Adrenal gland (tissue), 9 donors: ENCODE measurements at regions not wholly inside any gene's neighbourhood (a gene's known extent, or its start where the extent isn't known, plus 50 kb on each side); places are given as distances from the start of the nearest gene placed in this dataset.

Experiments
- DNase-seq, 7 donors: peaks; one replicate each; pipeline ENCODE4 v3.0.0-alpha.2; 2019 to 2020
- H3K27ac ChIP-seq, 5 donors: fragments of 200-600 bp; sonication (generic) in 4 of 5; 1 replicate in 3 of 5; 2 replicates in 2 of 5; pipeline versions ENCODE4 v1.5.1 to v1.8.0; 2016 to 2020; ENCODE audit warnings: mild to moderate bottlenecking in 1 of 5
- H3K27me3 ChIP-seq: fragments of 200-600 bp; 2 replicates; pipeline ENCODE4 v1.8.0; 2021
- H3K36me3 ChIP-seq, 2 donors: fragments of 200-600 bp; replicated peaks in 1 of 2; 1 replicate in 1 of 2; 2 replicates in 1 of 2; pipeline versions ENCODE4 v1.5.1 to v1.8.0; 2018 to 2022
- H3K4me1 ChIP-seq, 2 donors: fragments of 200-600 bp; replicated peaks in 1 of 2; 1 replicate in 1 of 2; 2 replicates in 1 of 2; pipeline versions ENCODE4 v1.5.1 to v1.8.0; 2018 to 2021
- H3K4me3 ChIP-seq, 4 donors: fragments of 200-600 bp; sonication (generic) in 3 of 4; one replicate each; pipeline ENCODE4 v1.5.1; 2016 to 2018
- H3K9me3 ChIP-seq, 3 donors: fragments of 200-600 bp; sonication (generic) in 1 of 3; replicated peaks in 1 of 3; 1 replicate in 2 of 3; 2 replicates in 1 of 3; pipeline versions ENCODE4 v1.5.1 to v1.8.0; 2016 to 2021
- POLR2A ChIP-seq, 2 donors: fragments of 450-650 bp; IDR thresholded peaks; one replicate each; pipeline ENCODE4 v1.6.1; 2017; ENCODE audit warnings: antibody characterized with exemption in 2 of 2, mild to moderate bottlenecking in 2 of 2, moderate library complexity in 1 of 2
- WGBS, 4 donors: extraction: QIAGEN DNeasy Blood & Tissue Kit in 2 of 4; methylation state at CpG; one replicate each; pipeline versions ENCODE4 v1.1.5 to v1.1.7; 2013 to 2017; 5-methylcytosine and 5-hydroxymethylcytosine counted together
- intact Hi-C, 2 donors: fragments of 100-400 bp; cut with DNase I; formaldehyde crosslinking; loops; one replicate each; pipeline versions ENCODE4 v1.14.1 to v1.15.0; 2022 to 2023
- TF ChIP-seq, protein P1 (sequence below), 6 experiments: fragments of 450-650 bp in 4 of 6; fragments of 200-600 bp in 2 of 6; sonication (generic) in 1 of 6; IDR thresholded peaks; 1 replicate in 5 of 6; 2 replicates in 1 of 6; pipeline versions ENCODE4 v1.5.1 to v1.8.0; 2016 to 2021; ENCODE audit warnings: antibody characterized with exemption in 6 of 6, mild to moderate bottlenecking in 2 of 6, moderate library complexity in 1 of 6
- donor health status: healthy with polysubstance abuse.
- donor health status: Bipolar disorder and iron deficiency.
- donor health status: DM: yes; HTN: yes; CAD: no.
- donor health status: DM: no; HTN: no; CAD: no.
- donor health status: DM: no; HTN: no; CAD: no.

DNA sequence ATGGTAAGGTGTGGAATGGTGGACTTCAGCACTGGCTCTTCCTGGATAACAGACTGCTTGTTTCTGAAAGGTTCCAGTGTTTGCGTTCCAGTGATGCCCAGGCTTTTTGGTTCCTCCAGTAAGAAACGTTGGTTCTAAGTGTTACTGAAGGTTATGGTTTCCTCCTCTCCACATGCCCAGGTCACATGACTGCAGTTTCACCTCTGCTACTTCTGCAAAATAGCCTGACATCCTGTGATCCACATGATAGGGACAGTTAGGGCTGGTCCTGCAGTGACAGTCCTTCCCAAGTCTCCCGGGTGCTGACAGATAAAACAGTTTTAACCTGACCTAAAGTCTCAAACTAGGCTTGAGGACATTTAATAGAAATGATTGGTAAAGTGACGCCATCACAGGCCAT is 132.2 kb upstream of the CST7 start:
- H3K36me3 ChIP-seq, result no peaks in the 10 kb centered on the region
- H3K9me3 ChIP-seq, result no peaks in the 10 kb centered on the region
- H3K4me3 ChIP-seq, result no peak overlapping the region
- intact Hi-C loops, result no loop called here
- H3K4me1 ChIP-seq, result no peaks in the 10 kb centered on the region
- TF ChIP-seq, protein P1, sequence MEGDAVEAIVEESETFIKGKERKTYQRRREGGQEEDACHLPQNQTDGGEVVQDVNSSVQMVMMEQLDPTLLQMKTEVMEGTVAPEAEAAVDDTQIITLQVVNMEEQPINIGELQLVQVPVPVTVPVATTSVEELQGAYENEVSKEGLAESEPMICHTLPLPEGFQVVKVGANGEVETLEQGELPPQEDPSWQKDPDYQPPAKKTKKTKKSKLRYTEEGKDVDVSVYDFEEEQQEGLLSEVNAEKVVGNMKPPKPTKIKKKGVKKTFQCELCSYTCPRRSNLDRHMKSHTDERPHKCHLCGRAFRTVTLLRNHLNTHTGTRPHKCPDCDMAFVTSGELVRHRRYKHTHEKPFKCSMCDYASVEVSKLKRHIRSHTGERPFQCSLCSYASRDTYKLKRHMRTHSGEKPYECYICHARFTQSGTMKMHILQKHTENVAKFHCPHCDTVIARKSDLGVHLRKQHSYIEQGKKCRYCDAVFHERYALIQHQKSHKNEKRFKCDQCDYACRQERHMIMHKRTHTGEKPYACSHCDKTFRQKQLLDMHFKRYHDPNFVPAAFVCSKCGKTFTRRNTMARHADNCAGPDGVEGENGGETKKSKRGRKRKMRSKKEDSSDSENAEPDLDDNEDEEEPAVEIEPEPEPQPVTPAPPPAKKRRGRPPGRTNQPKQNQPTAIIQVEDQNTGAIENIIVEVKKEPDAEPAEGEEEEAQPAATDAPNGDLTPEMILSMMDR (IDR thresholded peaks at IDR 0.05), result no peak
- WGBS, 4 donors, result 51 to 61% (median 54%) methylated on average over 4 of the region's 4 CpGs
- no peak for DNase-seq
- H3K27ac ChIP-seq, result no peak overlapping the region
- no peaks in the 10 kb centered on the region for H3K27me3 ChIP-seq

DNA sequence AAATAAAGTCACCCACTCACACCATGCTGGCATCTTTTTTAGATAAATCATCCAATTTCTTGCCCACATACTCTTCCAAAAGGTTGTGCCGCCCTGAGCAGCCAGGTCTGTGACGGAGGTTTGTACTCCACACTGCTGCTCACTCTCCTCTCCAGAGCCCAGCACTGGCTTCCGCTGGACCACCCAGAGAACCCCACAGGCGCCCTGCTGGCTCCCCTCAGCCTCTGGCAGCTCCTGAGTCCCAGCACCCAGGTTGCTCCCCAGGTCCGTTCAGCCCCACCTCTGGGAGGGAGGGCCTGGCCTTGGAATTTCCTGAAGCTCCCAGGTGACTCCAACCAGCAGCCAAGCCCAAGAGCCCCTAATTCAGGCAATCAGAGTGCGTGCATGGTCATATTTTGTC is 131.7 kb upstream of the CST7 start:
- no peak for DNase-seq
- TF ChIP-seq POLR2A (IDR thresholded peaks at IDR 0.05), result no peak
- TF ChIP-seq, protein P1 (IDR thresholded peaks at IDR 0.05), result no peak
- Histone ChIP-seq H3K9me3 (no peaks in the 10 kb centered on the region), H3K4me1 (no peaks in the 10 kb centered on the region), H3K27ac (no peak overlapping the region), H3K36me3 (no peaks in the 10 kb centered on the region), H3K27me3 (no peaks in the 10 kb centered on the region), H3K4me3 (no peak overlapping the region)
- WGBS, 4 donors, result 70 to 84% (median 78%) methylated on average over 6 of the region's 6 CpGs
- intact Hi-C loops, result no loop called here

DNA sequence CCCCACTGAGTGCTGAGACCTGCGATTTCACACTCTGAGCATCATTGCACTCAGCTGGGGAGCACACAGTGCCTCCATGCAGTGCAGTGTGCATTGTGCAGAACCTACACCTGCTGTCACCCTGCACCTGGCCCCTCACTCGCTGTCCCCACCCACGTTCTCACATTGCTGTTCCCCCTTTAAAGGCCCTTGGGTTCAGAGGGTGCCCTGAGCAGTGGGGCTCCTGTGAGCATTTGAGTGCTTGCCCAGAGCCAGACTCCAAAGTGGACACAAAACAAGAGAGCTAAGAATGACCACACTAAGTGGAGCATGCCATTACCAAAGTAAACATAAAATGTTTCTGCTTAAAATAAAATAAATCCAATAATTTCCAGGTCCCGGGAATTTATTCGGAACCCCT is 131.0 kb upstream of the CST7 start:
- no peak for DNase-seq
- H3K4me1 ChIP-seq, result no peaks in the 10 kb centered on the region
- no peak for TF ChIP-seq POLR2A (IDR thresholded peaks at IDR 0.05)
- TF ChIP-seq, protein P1 (IDR thresholded peaks at IDR 0.05), result no peak
- 72 to 90% (median 80%) methylated on average over 4 to 5 of the region's 5 CpGs for WGBS, 4 donors
- H3K36me3 ChIP-seq, result no peaks in the 10 kb centered on the region
- H3K27ac ChIP-seq, result no peak overlapping the region
- H3K9me3 ChIP-seq, result no peaks in the 10 kb centered on the region
- H3K4me3 ChIP-seq, result no peak overlapping the region
- intact Hi-C loops, result no loop called here
- no peaks in the 10 kb centered on the region for H3K27me3 ChIP-seq

DNA sequence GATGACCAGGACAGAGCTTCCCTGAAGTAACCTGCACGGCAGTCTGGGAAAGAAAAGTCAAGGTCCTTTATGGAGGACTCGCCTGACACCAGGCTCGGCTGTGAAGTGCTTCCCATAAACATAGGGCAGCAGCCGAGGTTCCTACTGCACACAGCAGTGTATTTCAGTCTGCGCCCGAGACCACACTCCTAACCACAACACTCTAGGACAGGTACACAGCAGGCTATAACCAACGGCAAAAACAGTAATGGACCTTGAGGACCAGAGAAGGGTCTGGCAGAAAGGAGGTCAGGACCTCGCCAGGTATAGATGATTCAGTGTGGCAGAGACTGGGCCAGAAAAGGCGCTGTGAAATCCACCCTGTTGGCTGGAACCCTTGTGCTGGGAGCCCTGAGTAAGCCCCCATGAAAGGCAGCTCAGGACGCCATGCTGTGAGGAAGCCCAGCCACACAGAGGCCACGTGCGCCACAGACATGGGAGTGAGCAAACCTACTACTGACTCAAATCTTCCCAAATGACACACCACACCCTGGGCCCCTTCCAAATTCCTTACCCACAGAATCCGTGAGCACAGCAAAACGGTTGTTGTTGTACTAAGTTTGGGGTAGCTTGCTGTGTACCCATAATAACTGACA is 129.6 kb upstream of the CST7 start:
- 72 to 78% (median 76%) methylated on average over 13 to 14 of the region's 14 CpGs for WGBS, 4 donors
- Histone ChIP-seq H3K27me3 (no peaks in the 10 kb centered on the region), H3K36me3 (no peaks in the 10 kb centered on the region), H3K4me1 (no peaks in the 10 kb centered on the region), H3K4me3 (no peak overlapping the region), H3K27ac (no peak overlapping the region), H3K9me3 (no peaks in the 10 kb centered on the region)
- TF ChIP-seq, protein P1 (IDR thresholded peaks at IDR 0.05), result no peak
- TF ChIP-seq POLR2A (IDR thresholded peaks at IDR 0.05), result no peak
- intact Hi-C loops, result no loop called here
- no peak for DNase-seq
